ENCODE measurements at regions not wholly inside any gene's neighbourhood (a gene's known extent, or its start where the extent isn't known, plus 50 kb on each side); places are given as distances from the start of the nearest gene placed in this dataset.

- Histone ChIP-seq H3K9me3 (ENCODE audit: low read length) (no peaks in the 10 kb centered on the region), H3K27ac (ENCODE audit: low read length) (no peak overlapping the region), H4K20me1 (ENCODE audit: insufficient read depth, low read depth, low read length) (no peaks in the 10 kb centered on the region), H3K4me1 (ENCODE audit: low read length) (no peaks in the 10 kb centered on the region), H3K9ac (ENCODE audit: low read length) (no peak overlapping the region), H3K9me2 (replicated peaks; ENCODE audit: insufficient read depth, low read length) (no peaks in the 10 kb centered on the region), H2AFZ (ENCODE audit: low read length) (no peak overlapping the region), H3K27me3 (ENCODE audit: low read length) (no peaks in the 10 kb centered on the region), H3K36me3 (ENCODE audit: insufficient read depth, low read length) (no peaks in the 10 kb centered on the region), H3K79me2 (ENCODE audit: low read length) (no peaks in the 10 kb centered on the region), H3K4me2 (ENCODE audit: low read depth, low read length, poor library complexity, severe bottlenecking) (no peak overlapping the region), H3K4me3 (ENCODE audit: low read length) (no peak overlapping the region)
- DNase-seq, result no peak
These were observed 639.6 kb upstream of the CBLB start for GRCh38 chr3:106508331-106508893.

- H3K4me2 ChIP-seq (ENCODE audit: low read depth, low read length, poor library complexity, severe bottlenecking), result no peak overlapping the region
- no peaks in the 10 kb centered on the region for H3K36me3 ChIP-seq (ENCODE audit: insufficient read depth, low read length)
- no peak overlapping the region for H3K27ac ChIP-seq (ENCODE audit: low read length)
- no peak overlapping the region for H3K9ac ChIP-seq (ENCODE audit: low read length)
- H4K20me1 ChIP-seq (ENCODE audit: insufficient read depth, low read depth, low read length), result no peaks in the 10 kb centered on the region
- no peak overlapping the region for H3K4me3 ChIP-seq (ENCODE audit: low read length)
- no peak for DNase-seq
- H3K4me1 ChIP-seq (ENCODE audit: low read length), result no peaks in the 10 kb centered on the region
- no peaks in the 10 kb centered on the region for H3K9me2 ChIP-seq (replicated peaks; ENCODE audit: insufficient read depth, low read length)
- no peaks in the 10 kb centered on the region for H3K27me3 ChIP-seq (ENCODE audit: low read length)
- no peak overlapping the region for H2AFZ ChIP-seq (ENCODE audit: low read length)
- H3K79me2 ChIP-seq (ENCODE audit: low read length), result no peaks in the 10 kb centered on the region
- H3K9me3 ChIP-seq (ENCODE audit: low read length), result no peaks in the 10 kb centered on the region
These were observed 641.4 kb upstream of the CBLB start for GRCh38 chr3:106510206-106510605.

GRCh38 chr3:106512846-106513245 lies 644.0 kb upstream of the CBLB start:
- Histone ChIP-seq H3K9ac (ENCODE audit: low read length) (no peak overlapping the region), H3K79me2 (ENCODE audit: low read length) (no peaks in the 10 kb centered on the region), H3K4me1 (ENCODE audit: low read length) (no peaks in the 10 kb centered on the region), H3K36me3 (ENCODE audit: insufficient read depth, low read length) (no peaks in the 10 kb centered on the region), H2AFZ (ENCODE audit: low read length) (no peak overlapping the region), H4K20me1 (ENCODE audit: insufficient read depth, low read depth, low read length) (no peaks in the 10 kb centered on the region), H3K27ac (ENCODE audit: low read length) (no peak overlapping the region), H3K27me3 (ENCODE audit: low read length) (no peaks in the 10 kb centered on the region), H3K4me3 (ENCODE audit: low read length) (no peak overlapping the region), H3K9me2 (replicated peaks; ENCODE audit: insufficient read depth, low read length) (no peaks in the 10 kb centered on the region), H3K9me3 (ENCODE audit: low read length) (no peaks in the 10 kb centered on the region), H3K4me2 (ENCODE audit: low read depth, low read length, poor library complexity, severe bottlenecking) (no peak overlapping the region)
- DNase-seq, result no peak

GRCh38 chr3:106514431-106514830 lies 645.6 kb upstream of the CBLB start:
- no peak overlapping the region for H3K9ac ChIP-seq (ENCODE audit: low read length)
- H3K36me3 ChIP-seq (ENCODE audit: insufficient read depth, low read length), result no peaks in the 10 kb centered on the region
- no peak for DNase-seq
- no peak overlapping the region for H3K4me2 ChIP-seq (ENCODE audit: low read depth, low read length, poor library complexity, severe bottlenecking)
- H4K20me1 ChIP-seq (ENCODE audit: insufficient read depth, low read depth, low read length), result no peaks in the 10 kb centered on the region
- H3K4me3 ChIP-seq (ENCODE audit: low read length), result no peak overlapping the region
- H3K27ac ChIP-seq (ENCODE audit: low read length), result no peak overlapping the region
- H3K9me2 ChIP-seq (replicated peaks; ENCODE audit: insufficient read depth, low read length), result no peaks in the 10 kb centered on the region
- H3K4me1 ChIP-seq (ENCODE audit: low read length), result no peaks in the 10 kb centered on the region
- no peaks in the 10 kb centered on the region for H3K79me2 ChIP-seq (ENCODE audit: low read length)
- H2AFZ ChIP-seq (ENCODE audit: low read length), result no peak overlapping the region
- H3K27me3 ChIP-seq (ENCODE audit: low read length), result no peaks in the 10 kb centered on the region
- no peaks in the 10 kb centered on the region for H3K9me3 ChIP-seq (ENCODE audit: low read length)

GRCh38 chr3:106518516-106518915 lies 649.7 kb upstream of the CBLB start:
- H3K27me3 ChIP-seq (ENCODE audit: low read length), result no peaks in the 10 kb centered on the region
- no peak overlapping the region for H3K4me3 ChIP-seq (ENCODE audit: low read length)
- H3K9me2 ChIP-seq (replicated peaks; ENCODE audit: insufficient read depth, low read length), result no peaks in the 10 kb centered on the region
- no peaks in the 10 kb centered on the region for H4K20me1 ChIP-seq (ENCODE audit: insufficient read depth, low read depth, low read length)
- no peaks in the 10 kb centered on the region for H3K36me3 ChIP-seq (ENCODE audit: insufficient read depth, low read length)
- no peak overlapping the region for H3K4me2 ChIP-seq (ENCODE audit: low read depth, low read length, poor library complexity, severe bottlenecking)
- no peak for DNase-seq
- no peaks in the 10 kb centered on the region for H3K9me3 ChIP-seq (ENCODE audit: low read length)
- H3K27ac ChIP-seq (ENCODE audit: low read length), result no peak overlapping the region
- H2AFZ ChIP-seq (ENCODE audit: low read length), result no peak overlapping the region
- H3K9ac ChIP-seq (ENCODE audit: low read length), result no peak overlapping the region
- no peaks in the 10 kb centered on the region for H3K79me2 ChIP-seq (ENCODE audit: low read length)
- H3K4me1 ChIP-seq (ENCODE audit: low read length), result no peaks in the 10 kb centered on the region

GRCh38 chr3:106522397-106522796 lies 653.6 kb upstream of the CBLB start:
- Histone ChIP-seq H3K27ac (ENCODE audit: low read length) (no peak overlapping the region), H4K20me1 (ENCODE audit: insufficient read depth, low read depth, low read length) (no peaks in the 10 kb centered on the region), H3K36me3 (ENCODE audit: insufficient read depth, low read length) (no peaks in the 10 kb centered on the region), H2AFZ (ENCODE audit: low read length) (no peak overlapping the region), H3K4me3 (ENCODE audit: low read length) (no peak overlapping the region), H3K27me3 (ENCODE audit: low read length) (no peaks in the 10 kb centered on the region), H3K79me2 (ENCODE audit: low read length) (no peaks in the 10 kb centered on the region), H3K9me3 (ENCODE audit: low read length) (no peaks in the 10 kb centered on the region), H3K9ac (ENCODE audit: low read length) (no peak overlapping the region), H3K4me1 (ENCODE audit: low read length) (no peaks in the 10 kb centered on the region), H3K9me2 (replicated peaks; ENCODE audit: insufficient read depth, low read length) (no peaks in the 10 kb centered on the region), H3K4me2 (ENCODE audit: low read depth, low read length, poor library complexity, severe bottlenecking) (no peak overlapping the region)
- DNase-seq, result no peak

GRCh38 chr3:106528932-106529331 lies 660.1 kb upstream of the CBLB start:
- no peak overlapping the region for H3K4me3 ChIP-seq (ENCODE audit: low read length)
- H3K9me2 ChIP-seq (replicated peaks; ENCODE audit: insufficient read depth, low read length), result no peaks in the 10 kb centered on the region

GRCh38 chr3:106529738-106530137 lies 660.9 kb upstream of the CBLB start:
- Histone ChIP-seq H3K9me2 (replicated peaks; ENCODE audit: insufficient read depth, low read length) (no peaks in the 10 kb centered on the region), H3K4me1 (ENCODE audit: low read length) (no peaks in the 10 kb centered on the region), H4K20me1 (ENCODE audit: insufficient read depth, low read depth, low read length) (no peaks in the 10 kb centered on the region), H3K36me3 (ENCODE audit: insufficient read depth, low read length) (no peaks in the 10 kb centered on the region), H2AFZ (ENCODE audit: low read length) (no peak overlapping the region), H3K27ac (ENCODE audit: low read length) (no peak overlapping the region), H3K9ac (ENCODE audit: low read length) (no peak overlapping the region), H3K4me2 (ENCODE audit: low read depth, low read length, poor library complexity, severe bottlenecking) (no peak overlapping the region), H3K27me3 (ENCODE audit: low read length) (no peaks in the 10 kb centered on the region), H3K9me3 (ENCODE audit: low read length) (no peaks in the 10 kb centered on the region), H3K4me3 (ENCODE audit: low read length) (no peak overlapping the region), H3K79me2 (ENCODE audit: low read length) (no peaks in the 10 kb centered on the region)
- no peak for DNase-seq

More at GRCh38 chr3:106528932-106529331, 660.1 kb upstream of the CBLB start:
- Histone ChIP-seq H3K4me1 (ENCODE audit: low read length) (no peaks in the 10 kb centered on the region), H3K9ac (ENCODE audit: low read length) (no peak overlapping the region), H3K9me3 (ENCODE audit: low read length) (no peaks in the 10 kb centered on the region), H3K36me3 (ENCODE audit: insufficient read depth, low read length) (no peaks in the 10 kb centered on the region), H3K4me2 (ENCODE audit: low read depth, low read length, poor library complexity, severe bottlenecking) (no peak overlapping the region), H3K27ac (ENCODE audit: low read length) (no peak overlapping the region), H2AFZ (ENCODE audit: low read length) (no peak overlapping the region), H4K20me1 (ENCODE audit: insufficient read depth, low read depth, low read length) (no peaks in the 10 kb centered on the region), H3K27me3 (ENCODE audit: low read length) (no peaks in the 10 kb centered on the region), H3K79me2 (ENCODE audit: low read length) (no peaks in the 10 kb centered on the region)
- no peak for DNase-seq

- H3K9me2 ChIP-seq (replicated peaks; ENCODE audit: insufficient read depth, low read length), result no peaks in the 10 kb centered on the region
- H3K9me3 ChIP-seq (ENCODE audit: low read length), result no peaks in the 10 kb centered on the region
- no peak overlapping the region for H2AFZ ChIP-seq (ENCODE audit: low read length)
- H3K79me2 ChIP-seq (ENCODE audit: low read length), result no peaks in the 10 kb centered on the region
- DNase-seq, result no peak
- H3K27me3 ChIP-seq (ENCODE audit: low read length), result no peaks in the 10 kb centered on the region
- H3K36me3 ChIP-seq (ENCODE audit: insufficient read depth, low read length), result no peaks in the 10 kb centered on the region
- H3K27ac ChIP-seq (ENCODE audit: low read length), result no peak overlapping the region
- no peak overlapping the region for H3K4me3 ChIP-seq (ENCODE audit: low read length)
- no peaks in the 10 kb centered on the region for H3K4me1 ChIP-seq (ENCODE audit: low read length)
- no peaks in the 10 kb centered on the region for H4K20me1 ChIP-seq (ENCODE audit: insufficient read depth, low read depth, low read length)
- H3K9ac ChIP-seq (ENCODE audit: low read length), result no peak overlapping the region
- no peak overlapping the region for H3K4me2 ChIP-seq (ENCODE audit: low read depth, low read length, poor library complexity, severe bottlenecking)
These were observed 661.6 kb upstream of the CBLB start for GRCh38 chr3:106530367-106530766.

Measured in Karpas-422 (cell line).